ENCODE measurements at regions not wholly inside any gene's neighbourhood (a gene's known extent, or its start where the extent isn't known, plus 50 kb on each side); places are given as distances from the start of the nearest gene placed in this dataset.
"Not testable (repeated sequence)": the region's sequence is repeated elsewhere in the genome, so short reads cannot be mapped to it uniquely, and the experiment has no call there.

- Histone ChIP-seq H3K36me3 (no peaks in the 10 kb centered on the region), H3K27ac (no peak overlapping the region), H3K27me3 (no peaks in the 10 kb centered on the region), H3K9me3 (no peaks in the 10 kb centered on the region), H3K4me3 (no peak overlapping the region), H3K4me1 (peaks cover 0 to 7% (median 0%) of the 10 kb centered on the region in 3 donors)
- TF ChIP-seq POLR2A (IDR thresholded peaks at IDR 0.05): no peak
- no peak for TF ChIP-seq EP300 (IDR thresholded peaks at IDR 0.05)
- TF ChIP-seq CTCF (IDR thresholded peaks at IDR 0.05): no peak
- TF ChIP-seq POLR2AphosphoS5 (IDR thresholded peaks at IDR 0.05): no peak
- no peak for ATAC-seq
These were observed 121.1 kb upstream of the SLC4A4 start for GRCh38 chr4:71217688-71218087.

- H3K36me3 ChIP-seq, H3K27ac ChIP-seq, H3K4me3 ChIP-seq, H3K9me3 ChIP-seq, H3K4me1 ChIP-seq, H3K27me3 ChIP-seq, ATAC-seq: not testable (repeated sequence)
- 92 to 94% methylated on average over 4 of the region's 4 CpGs for WGBS, 2 donors (ENCODE audit: low coverage in 1 of 2)
These were observed 118.0 kb upstream of the SLC4A4 start for GRCh38 chr4:71220848-71221247.

GRCh38 chr4:71221510-71222466 is 117.0 kb upstream of the SLC4A4 start:
- H3K36me3 ChIP-seq: no peaks in the 10 kb centered on the region
- 87 to 88% methylated on average over 2 to 6 of the region's 6 CpGs for WGBS, 2 donors (ENCODE audit: low coverage in 1 of 2)
- peaks cover 0 to 7% (median 0%) of the 10 kb centered on the region in 3 donors for H3K4me1 ChIP-seq
- no peak overlapping the region for H3K4me3 ChIP-seq
- no peaks in the 10 kb centered on the region for H3K27me3 ChIP-seq
- no peaks in the 10 kb centered on the region for H3K9me3 ChIP-seq
- no peak for TF ChIP-seq POLR2A (IDR thresholded peaks at IDR 0.05)
- TF ChIP-seq EP300 (IDR thresholded peaks at IDR 0.05): no peak
- no peak for TF ChIP-seq POLR2AphosphoS5 (IDR thresholded peaks at IDR 0.05)
- no peak for TF ChIP-seq CTCF (IDR thresholded peaks at IDR 0.05)
- no peak for ATAC-seq
- no peak overlapping the region for H3K27ac ChIP-seq

GRCh38 chr4:71222661-71223060 is 116.2 kb upstream of the SLC4A4 start:
- no peaks in the 10 kb centered on the region for H3K27me3 ChIP-seq
- H3K36me3 ChIP-seq: no peaks in the 10 kb centered on the region
- 73 to 83% methylated on average over 1 to 2 of the region's 2 CpGs for WGBS, 2 donors (ENCODE audit: low coverage in 1 of 2)
- H3K27ac ChIP-seq: no peak overlapping the region
- no peaks in the 10 kb centered on the region for H3K9me3 ChIP-seq
- H3K4me3 ChIP-seq: no peak overlapping the region
- ATAC-seq: no peak
- TF ChIP-seq POLR2A (IDR thresholded peaks at IDR 0.05) (no peak), CTCF (IDR thresholded peaks at IDR 0.05) (no peak), POLR2AphosphoS5 (IDR thresholded peaks at IDR 0.05) (no peak), EP300 (IDR thresholded peaks at IDR 0.05) (no peak)
- peaks cover 0 to 5% (median 0%) of the 10 kb centered on the region in 3 donors for H3K4me1 ChIP-seq

- no peak overlapping the region for H3K4me3 ChIP-seq
- H3K4me1 ChIP-seq: peaks cover 0 to 33% (median 0%) of the 10 kb centered on the region in 3 donors
- H3K9me3 ChIP-seq: no peaks in the 10 kb centered on the region
- no peaks in the 10 kb centered on the region for H3K36me3 ChIP-seq
- 19 to 28% methylated on average over 3 to 7 of the region's 9 CpGs for WGBS, 2 donors (ENCODE audit: low coverage in 1 of 2)
- TF ChIP-seq POLR2A (IDR thresholded peaks at IDR 0.05) (no peak), CTCF (IDR thresholded peaks at IDR 0.05) (peak; percentile 19 to 75 (median 48))
- H3K27me3 ChIP-seq: no peaks in the 10 kb centered on the region
- no peak for ATAC-seq
- peak overlapping the region in 1 of 4 donors; percentile 44 for H3K27ac ChIP-seq
These were observed 109.1 kb upstream of the SLC4A4 start for GRCh38 chr4:71229477-71230270.

Data from gastroesophageal sphincter (tissue), 4 donors.